GM12891 (cell line): ENCODE measurements at regions not wholly inside any gene's neighbourhood (a gene's known extent, or its start where the extent isn't known, plus 50 kb on each side); places are given as distances from the start of the nearest gene placed in this dataset.
"Not testable (repeated sequence)": the region's sequence is repeated elsewhere in the genome, so short reads cannot be mapped to it uniquely, and the experiment has no call there.

Experiments
- DNase-seq: peaks from one replicate; pipeline ENCODE4 v3.0.0; 2011; ENCODE audit warnings: low spot score; ENCODE audit not compliant: insufficient read length
- FAIRE-seq: peaks from 2 replicates; lab custom pipeline; 2011; peaks lifted over from hg19 to GRCh38; lab: Jason Lieb, UNC
- PAX5 ChIP-seq: IDR thresholded peaks from 2 replicates; pipeline ENCODE4 v1.6.1; 2011; ENCODE audit warnings: low read length, moderate library complexity, mild to moderate bottlenecking; ENCODE audit not compliant: insufficient read depth, severe bottlenecking
- POLR2A ChIP-seq: IDR thresholded peaks from 2 replicates; pipeline ENCODE4 v1.6.1; 2011; ENCODE audit warnings: low read depth, low read length, control low read depth
- POLR2AphosphoS5 ChIP-seq: IDR thresholded peaks from 2 replicates; pipeline ENCODE4 v1.6.1; 2011; ENCODE audit warnings: low read depth, low read length, control low read depth
- POU2F2 ChIP-seq: IDR thresholded peaks from 2 replicates; pipeline ENCODE4 v1.6.1; 2011; ENCODE audit warnings: low read depth, mild to moderate bottlenecking, control low read depth, low read length, moderate library complexity
- SPI1 ChIP-seq: IDR thresholded peaks from 2 replicates; pipeline ENCODE4 v1.6.1; 2011; ENCODE audit warnings: low read depth, low read length, control low read depth
- TAF1 ChIP-seq: IDR thresholded peaks from 2 replicates; pipeline ENCODE4 v1.6.1; 2011; ENCODE audit warnings: low read depth, low read length, control low read depth

- no peak for FAIRE-seq
- TF ChIP-seq TAF1 (no peak), SPI1 (no peak), POLR2AphosphoS5 (no peak), PAX5 (no peak), POU2F2 (no peak), POLR2A (no peak)
- DNase-seq = no peak
Observed at GRCh38 chr6:86707545-86708120, 229.7 kb upstream of the HTR1E start.

- TF ChIP-seq POLR2AphosphoS5 (no peak), TAF1 (no peak), SPI1 (no peak), POU2F2 (no peak), POLR2A (no peak), PAX5 (no peak)
- no peak for DNase-seq
- FAIRE-seq = no peak
Observed at GRCh38 chr6:86706449-86706848, 230.9 kb upstream of the HTR1E start.

GRCh38 chr6:86701228-86701627 is 236.1 kb upstream of the HTR1E start:
- not testable (repeated sequence) for DNase-seq, FAIRE-seq

- TF ChIP-seq POLR2AphosphoS5 (no peak), POLR2A (no peak), TAF1 (no peak), SPI1 (no peak), POU2F2 (no peak), PAX5 (no peak)
- DNase-seq (no peak), FAIRE-seq (no peak)
Observed at GRCh38 chr6:86686496-86686895, 250.8 kb upstream of the HTR1E start.

- no peak for DNase-seq
- FAIRE-seq = no peak
- TF ChIP-seq POLR2AphosphoS5 (no peak), SPI1 (no peak), POU2F2 (no peak), POLR2A (no peak), PAX5 (no peak), TAF1 (no peak)
Observed at GRCh38 chr6:86685230-86685797, 252.0 kb upstream of the HTR1E start.

- no peak for FAIRE-seq
- DNase-seq = no peak
- no peak for TF ChIP-seq POLR2AphosphoS5
- TF ChIP-seq PAX5 = no peak
- TF ChIP-seq TAF1 = no peak
- no peak for TF ChIP-seq POLR2A
- no peak for TF ChIP-seq POU2F2
- TF ChIP-seq SPI1 = no peak
Observed at GRCh38 chr6:86683132-86683908, 254.0 kb upstream of the HTR1E start.

GRCh38 chr6:86682297-86682696 is 255.0 kb upstream of the HTR1E start:
- no peak for DNase-seq
- no peak for TF ChIP-seq SPI1
- no peak for TF ChIP-seq TAF1
- no peak for TF ChIP-seq PAX5
- TF ChIP-seq POU2F2 = no peak
- no peak for TF ChIP-seq POLR2A
- no peak for TF ChIP-seq POLR2AphosphoS5
- FAIRE-seq = no peak

GRCh38 chr6:86681140-86681539 is 256.2 kb upstream of the HTR1E start:
- DNase-seq, FAIRE-seq: not testable (repeated sequence)

- DNase-seq, FAIRE-seq: not testable (repeated sequence)
Observed at GRCh38 chr6:86672125-86672524, 265.2 kb upstream of the HTR1E start.

GRCh38 chr6:86657192-86657591 is 280.1 kb upstream of the HTR1E start:
- FAIRE-seq = no peak
- no peak for TF ChIP-seq TAF1
- no peak for TF ChIP-seq SPI1
- no peak for TF ChIP-seq POU2F2
- no peak for TF ChIP-seq POLR2A
- no peak for TF ChIP-seq POLR2AphosphoS5
- TF ChIP-seq PAX5 = no peak
- DNase-seq = no peak

- TF ChIP-seq PAX5 (no peak), POLR2A (no peak)
- no peak for DNase-seq
- FAIRE-seq = no peak
Observed at GRCh38 chr6:86629123-86629522, 308.2 kb upstream of the HTR1E start.
